ENCODE measurements at regions not wholly inside any gene's neighbourhood (a gene's known extent, or its start where the extent isn't known, plus 50 kb on each side); places are given as distances from the start of the nearest gene placed in this dataset.

DNA sequence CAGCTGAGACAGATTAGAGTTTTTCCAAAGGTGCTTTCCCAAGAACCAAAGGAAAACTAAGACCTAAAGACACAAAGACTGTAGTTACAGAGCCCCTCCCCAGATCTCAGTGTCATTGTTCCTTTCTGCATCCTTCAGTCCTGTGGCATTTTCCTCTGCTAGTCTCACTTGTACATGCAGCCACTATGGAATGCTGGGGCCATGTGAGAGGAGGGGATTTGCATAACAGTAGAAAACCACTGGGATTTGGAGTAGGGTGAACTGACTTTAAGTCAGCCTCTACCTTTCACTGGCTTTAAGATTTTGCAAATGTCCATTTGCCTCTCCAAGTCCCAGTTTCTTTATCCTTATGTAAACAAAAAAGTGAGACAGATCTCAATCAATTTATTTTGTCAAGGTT, 119.4 kb upstream of the F3 start:
- TF ChIP-seq CTCF (IDR thresholded peaks at IDR 0.05) (no peak), POLR2A (IDR thresholded peaks at IDR 0.05) (no peak)
